Ovary (tissue), 7 donors: ENCODE measurements at regions not wholly inside any gene's neighbourhood (a gene's known extent, or its start where the extent isn't known, plus 50 kb on each side); places are given as distances from the start of the nearest gene placed in this dataset.

Source experiments
- DNase-seq, 5 donors: peaks; one replicate each; pipeline ENCODE4 v3.0.0-alpha.2; 2019 to 2020
- H3K27ac ChIP-seq, 2 donors: fragments of 200-600 bp; one replicate each; pipeline versions ENCODE4 v1.5.1 to v1.8.0; 2019 to 2022
- H3K27me3 ChIP-seq: fragments of 200-600 bp; one replicate; pipeline ENCODE4 v1.8.0; 2022
- H3K36me3 ChIP-seq: fragments of 200-600 bp; sonication (generic); one replicate; pipeline ENCODE4 v1.5.1; 2019
- H3K4me1 ChIP-seq: one replicate; pipeline ENCODE4 v1.8.1; 2013; ENCODE audit warnings: mild to moderate bottlenecking, moderate library complexity; ENCODE audit not compliant: insufficient read depth
- H3K4me3 ChIP-seq: fragments of 200-600 bp; sonication (generic); one replicate; pipeline ENCODE4 v1.5.1; 2017
- H3K9me3 ChIP-seq, 2 donors: fragments of 200-600 bp in 1 of 2; sonication (generic) in 1 of 2; one replicate each; pipeline versions ENCODE4 v1.5.1 to v1.8.1; 2013 to 2019; ENCODE audit warnings: mild to moderate bottlenecking in 1 of 2, moderate library complexity in 1 of 2
- CTCF ChIP-seq, 3 donors: fragments of 450-650 bp in 2 of 3; fragments of 200-600 bp in 1 of 3; IDR thresholded peaks; one replicate each; pipeline versions ENCODE4 v1.5.1 to v1.8.0; 2016 to 2022; ENCODE audit warnings: antibody characterized with exemption in 3 of 3, mild to moderate bottlenecking in 1 of 3
- EP300 ChIP-seq: sonication (generic); formaldehyde crosslinking; IDR thresholded peaks from one replicate; pipeline ENCODE4 v1.6.1; 2017; ENCODE audit warnings: antibody characterized with exemption
- POLR2A ChIP-seq: fragments of 450-650 bp; IDR thresholded peaks from one replicate; pipeline ENCODE4 v1.6.1; 2017; ENCODE audit warnings: antibody characterized with exemption, mild to moderate bottlenecking, moderate library complexity
- WGBS, 3 donors: extraction: QIAGEN DNeasy Blood & Tissue Kit in 1 of 3; methylation state at CpG; one replicate each; pipeline versions ENCODE4 v1.1.5 to v1.1.7; 2013 to 2017; 5-methylcytosine and 5-hydroxymethylcytosine counted together
- intact Hi-C, 4 donors: fragments of 100-400 bp; cut with DNase I; formaldehyde crosslinking; loops; one replicate each; pipeline versions ENCODE4 v1.11.0 to v1.15.1; 2022 to 2023
- donor health status: DM: no; HTN: no; CAD: no; lungs with moderate emphysema.
- donor health status: DM: no; HTN: no; CAD: no.
- donor health status: Bipolar disorder and iron deficiency.
- donor health status: DM: no; HTN: no; CAD: no.
- donor health status: DM: yes; HTN: yes; CAD: no.

- no peak overlapping the region for H3K27ac ChIP-seq
- WGBS, 3 donors = 52 to 58% (median 55%) methylated on average over 2 of the region's 2 CpGs
- TF ChIP-seq EP300 (no peak), POLR2A (no peak), CTCF (IDR thresholded peaks at IDR 0.05) (no peak)
- H3K27me3 ChIP-seq = no peaks in the 10 kb centered on the region
- DNase-seq = no peak
- H3K36me3 ChIP-seq = no peaks in the 10 kb centered on the region
- intact Hi-C loops = no loop called here
- no peaks in the 10 kb centered on the region for H3K9me3 ChIP-seq
- H3K4me1 ChIP-seq = no peaks in the 10 kb centered on the region
- H3K4me3 ChIP-seq = no peak overlapping the region
These were observed 508.1 kb downstream of the ADCYAP1 start for GRCh38 chr18:1412655-1413322.

- no peaks in the 10 kb centered on the region for H3K9me3 ChIP-seq
- DNase-seq = no peak
- H3K4me3 ChIP-seq = no peak overlapping the region
- intact Hi-C loops = no loop called here
- no peaks in the 10 kb centered on the region for H3K36me3 ChIP-seq
- WGBS, 3 donors = 46 to 52% (median 49%) methylated on average over 5 of the region's 5 CpGs
- H3K4me1 ChIP-seq = no peaks in the 10 kb centered on the region
- TF ChIP-seq EP300 (no peak), CTCF (IDR thresholded peaks at IDR 0.05) (no peak), POLR2A (no peak)
- H3K27me3 ChIP-seq = no peaks in the 10 kb centered on the region
- H3K27ac ChIP-seq = no peak overlapping the region
These were observed 508.6 kb downstream of the ADCYAP1 start for GRCh38 chr18:1413323-1413675.

- TF ChIP-seq POLR2A (no peak), EP300 (no peak), CTCF (IDR thresholded peaks at IDR 0.05) (no peak)
- intact Hi-C loops = no loop called here
- DNase-seq = no peak
These were observed 511.4 kb downstream of the ADCYAP1 start for GRCh38 chr18:1416074-1416473.

GRCh38 chr18:1421502-1421901 is 516.8 kb downstream of the ADCYAP1 start:
- H3K27ac ChIP-seq = no peak overlapping the region
- no peak overlapping the region for H3K4me3 ChIP-seq
- WGBS, 3 donors = 59 to 70% (median 66%) methylated on average over 2 of the region's 2 CpGs
- intact Hi-C loops = no loop called here
- no peaks in the 10 kb centered on the region for H3K27me3 ChIP-seq
- no peak for DNase-seq
- H3K9me3 ChIP-seq = no peaks in the 10 kb centered on the region
- TF ChIP-seq CTCF (IDR thresholded peaks at IDR 0.05) (no peak), POLR2A (no peak), EP300 (no peak)
- no peaks in the 10 kb centered on the region for H3K4me1 ChIP-seq
- H3K36me3 ChIP-seq = no peaks in the 10 kb centered on the region

More at GRCh38 chr18:1416074-1416473, 511.4 kb downstream of the ADCYAP1 start:
- 86 to 92% (median 92%) methylated on average over 6 of the region's 6 CpGs for WGBS, 3 donors
- H3K4me3 ChIP-seq = no peak overlapping the region
- H3K27me3 ChIP-seq = no peaks in the 10 kb centered on the region
- no peak overlapping the region for H3K27ac ChIP-seq
- no peaks in the 10 kb centered on the region for H3K36me3 ChIP-seq
- no peaks in the 10 kb centered on the region for H3K9me3 ChIP-seq
- H3K4me1 ChIP-seq = no peaks in the 10 kb centered on the region
